ENCODE measurements at regions not wholly inside any gene's neighbourhood (a gene's known extent, or its start where the extent isn't known, plus 50 kb on each side); places are given as distances from the start of the nearest gene placed in this dataset.
"Not testable (repeated sequence)": the region's sequence is repeated elsewhere in the genome, so short reads cannot be mapped to it uniquely, and the experiment has no call there.

DNA sequence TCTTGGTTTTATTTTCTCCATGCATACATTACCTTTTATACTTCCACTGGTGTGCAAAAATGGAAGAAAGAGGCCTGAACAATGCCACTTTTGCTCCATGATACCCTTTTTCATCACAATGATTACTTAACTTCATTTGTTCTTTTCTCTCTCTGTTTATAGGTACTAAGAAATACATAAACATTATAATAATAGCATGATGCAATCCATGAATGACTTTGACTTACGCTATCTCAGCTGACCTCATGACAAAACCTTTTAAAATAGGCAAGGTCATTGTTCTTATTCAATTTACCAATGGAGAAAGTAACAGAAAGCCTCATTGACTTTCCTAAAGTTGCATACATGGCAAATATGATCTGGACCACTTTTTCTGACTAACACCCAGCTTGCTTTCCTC is 105.1 kb upstream of the ZEB1 start:
- intact Hi-C loops (cut with DNase I), result no loop called here
- H3K4me1 ChIP-seq, result no peaks in the 10 kb centered on the region

DNA sequence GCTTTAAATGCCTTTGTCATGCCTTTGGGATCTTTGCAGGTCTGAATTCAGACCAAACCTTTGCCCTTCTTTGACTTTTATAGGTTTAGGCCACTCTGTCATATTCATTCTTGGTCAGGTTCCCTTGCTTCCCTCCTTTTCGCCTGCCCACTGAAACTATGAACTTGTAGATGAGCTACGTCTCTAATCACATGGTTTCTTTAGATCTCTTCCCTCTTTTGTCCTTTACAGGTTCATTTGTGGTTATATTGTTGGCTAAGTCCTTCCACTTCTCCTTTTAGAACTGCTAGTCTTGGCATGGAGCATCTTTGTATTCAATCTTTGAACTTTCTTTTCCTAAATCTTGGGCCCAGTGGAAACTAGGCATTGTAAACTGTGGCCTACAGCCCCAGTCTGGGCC is 104.0 kb upstream of the ZEB1 start:
- no peak overlapping the region for H3K27ac ChIP-seq
- TF ChIP-seq, protein P1, sequence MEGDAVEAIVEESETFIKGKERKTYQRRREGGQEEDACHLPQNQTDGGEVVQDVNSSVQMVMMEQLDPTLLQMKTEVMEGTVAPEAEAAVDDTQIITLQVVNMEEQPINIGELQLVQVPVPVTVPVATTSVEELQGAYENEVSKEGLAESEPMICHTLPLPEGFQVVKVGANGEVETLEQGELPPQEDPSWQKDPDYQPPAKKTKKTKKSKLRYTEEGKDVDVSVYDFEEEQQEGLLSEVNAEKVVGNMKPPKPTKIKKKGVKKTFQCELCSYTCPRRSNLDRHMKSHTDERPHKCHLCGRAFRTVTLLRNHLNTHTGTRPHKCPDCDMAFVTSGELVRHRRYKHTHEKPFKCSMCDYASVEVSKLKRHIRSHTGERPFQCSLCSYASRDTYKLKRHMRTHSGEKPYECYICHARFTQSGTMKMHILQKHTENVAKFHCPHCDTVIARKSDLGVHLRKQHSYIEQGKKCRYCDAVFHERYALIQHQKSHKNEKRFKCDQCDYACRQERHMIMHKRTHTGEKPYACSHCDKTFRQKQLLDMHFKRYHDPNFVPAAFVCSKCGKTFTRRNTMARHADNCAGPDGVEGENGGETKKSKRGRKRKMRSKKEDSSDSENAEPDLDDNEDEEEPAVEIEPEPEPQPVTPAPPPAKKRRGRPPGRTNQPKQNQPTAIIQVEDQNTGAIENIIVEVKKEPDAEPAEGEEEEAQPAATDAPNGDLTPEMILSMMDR (IDR thresholded peaks at IDR 0.05), result no peak

More for the DNA sequence above, 105.1 kb upstream of the ZEB1 start:
- Histone ChIP-seq H3K9ac (ENCODE audit: low read depth in 2 of 2, low read length in 2 of 2) (no peak overlapping the region), H3K36me3 (no peaks in the 10 kb centered on the region), H3K4me3 (no peak overlapping the region), H3K27me3 (no peaks in the 10 kb centered on the region), H3K9me3 (no peaks in the 10 kb centered on the region), H3K27ac (no peak overlapping the region)
- no peak for DNase-seq
- TF ChIP-seq, protein P1 (IDR thresholded peaks at IDR 0.05), result no peak

DNA sequence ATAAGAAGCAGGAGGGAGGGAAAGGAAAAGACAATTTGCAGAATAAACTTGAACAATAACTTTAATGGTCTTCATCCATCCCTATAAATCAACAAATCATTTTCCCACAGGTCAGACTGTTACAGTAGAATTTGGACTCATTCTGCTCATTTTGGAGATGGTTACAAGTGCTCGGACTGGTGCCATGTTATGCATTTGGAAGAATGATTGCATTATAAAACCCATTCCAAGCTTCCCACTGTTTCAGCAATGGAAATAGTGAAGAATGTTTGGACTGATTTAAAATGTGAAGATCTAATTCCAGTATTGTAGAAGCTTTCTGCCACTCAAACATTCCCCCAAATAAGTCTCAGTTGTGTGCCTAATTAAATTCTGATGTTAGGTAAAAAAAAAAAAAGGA is 99.7 kb upstream of the ZEB1 start:
- DNase-seq, result no peak
- no peaks in the 10 kb centered on the region for H3K9me3 ChIP-seq
- H3K9ac ChIP-seq (ENCODE audit: low read depth in 2 of 2, low read length in 2 of 2), result no peak overlapping the region
- H3K27me3 ChIP-seq, result no peaks in the 10 kb centered on the region
- H3K4me3 ChIP-seq, result no peak overlapping the region
- TF ChIP-seq, protein P1 (IDR thresholded peaks at IDR 0.05), result no peak
- H3K27ac ChIP-seq, result no peak overlapping the region
- intact Hi-C loops (cut with DNase I), result no loop called here
- H3K4me1 ChIP-seq, result no peaks in the 10 kb centered on the region
- no peaks in the 10 kb centered on the region for H3K36me3 ChIP-seq

More for the DNA sequence above, 104.0 kb upstream of the ZEB1 start:
- H3K27me3 ChIP-seq, result no peaks in the 10 kb centered on the region
- no peaks in the 10 kb centered on the region for H3K36me3 ChIP-seq
- no peaks in the 10 kb centered on the region for H3K9me3 ChIP-seq
- DNase-seq, result no peak
- H3K4me3 ChIP-seq, result no peak overlapping the region
- no peaks in the 10 kb centered on the region for H3K4me1 ChIP-seq
- no peak overlapping the region for H3K9ac ChIP-seq (ENCODE audit: low read depth in 2 of 2, low read length in 2 of 2)
- intact Hi-C loops (cut with DNase I), result no loop called here

DNA sequence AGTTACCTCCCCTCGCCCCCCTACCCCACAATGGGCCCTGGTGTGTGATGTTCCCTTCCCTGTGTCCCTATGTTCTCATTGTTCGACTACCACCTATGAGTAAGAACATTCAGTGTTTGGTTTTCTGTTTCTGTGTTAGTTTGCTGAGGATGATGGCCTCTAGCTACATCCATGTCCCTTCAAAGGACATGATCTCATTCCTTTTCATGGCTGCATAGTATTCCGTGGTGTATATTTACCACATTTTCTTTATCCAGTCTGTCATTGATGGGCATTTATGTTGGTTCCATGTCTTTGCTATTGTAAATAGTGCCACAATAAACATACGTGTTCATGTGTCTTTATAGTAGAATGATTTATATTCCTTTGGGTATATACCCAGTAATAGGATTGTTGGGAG is 90.2 kb upstream of the ZEB1 start:
- H3K36me3 ChIP-seq; DNase-seq; H3K9me3 ChIP-seq; H3K4me1 ChIP-seq; H3K9ac ChIP-seq (ENCODE audit: low read depth in 2 of 2, low read length in 2 of 2); H3K4me3 ChIP-seq; intact Hi-C loops (cut with DNase I); H3K27me3 ChIP-seq; H3K27ac ChIP-seq: not testable (repeated sequence)

DNA sequence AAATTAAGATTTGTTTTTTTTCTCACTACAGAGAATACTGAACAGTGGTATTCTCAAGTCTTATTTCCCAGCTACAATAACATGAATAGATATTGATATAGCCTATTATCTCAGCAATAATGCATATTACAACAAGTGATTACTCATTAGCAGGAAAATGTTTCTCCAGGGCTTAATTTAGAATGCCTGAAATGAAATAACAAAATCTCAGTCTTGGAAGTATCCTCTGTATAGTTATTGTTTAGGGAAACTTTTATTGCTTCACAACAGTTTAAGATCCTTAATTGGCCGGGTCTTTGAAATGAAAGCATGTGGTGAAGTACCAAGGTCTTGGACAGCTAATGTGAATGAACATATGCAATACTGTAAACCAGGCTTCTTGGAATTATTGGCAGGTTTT is 79.1 kb upstream of the ZEB1 start:
- Histone ChIP-seq H3K27me3 (no peaks in the 10 kb centered on the region), H3K4me1 (no peaks in the 10 kb centered on the region), H3K9ac (ENCODE audit: low read depth in 2 of 2, low read length in 2 of 2) (no peak overlapping the region), H3K4me3 (no peak overlapping the region), H3K9me3 (no peaks in the 10 kb centered on the region), H3K36me3 (no peaks in the 10 kb centered on the region), H3K27ac (no peak overlapping the region)
- TF ChIP-seq, protein P1 (IDR thresholded peaks at IDR 0.05), result no peak
- no peak for DNase-seq
- intact Hi-C loops (cut with DNase I), result no loop called here

DNA sequence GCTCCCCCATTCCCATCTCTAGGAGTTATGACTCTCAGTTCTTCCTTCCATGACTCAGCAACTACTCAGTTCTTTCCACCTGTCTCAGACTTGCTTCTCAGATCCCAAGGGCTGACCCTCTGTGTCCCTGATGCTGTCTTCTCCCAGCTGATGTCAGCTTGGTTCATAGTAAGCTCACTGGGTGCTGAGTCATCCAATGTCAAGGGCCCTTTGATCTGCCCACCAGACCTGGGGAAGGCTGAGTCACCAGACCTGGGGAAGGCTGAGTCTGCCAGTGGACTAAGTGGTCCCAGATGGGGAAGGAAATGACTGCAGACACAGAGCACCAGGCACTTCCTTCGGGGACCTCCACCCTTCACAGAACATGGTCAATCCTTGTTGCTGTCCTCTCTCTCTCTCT is 76.1 kb upstream of the ZEB1 start:
- Histone ChIP-seq H3K27me3 (no peaks in the 10 kb centered on the region), H3K4me1 (no peaks in the 10 kb centered on the region), H3K9me3 (no peaks in the 10 kb centered on the region), H3K9ac (ENCODE audit: low read depth in 2 of 2, low read length in 2 of 2) (no peak overlapping the region), H3K27ac (no peak overlapping the region), H3K4me3 (no peak overlapping the region), H3K36me3 (no peaks in the 10 kb centered on the region)
- TF ChIP-seq, protein P1 (IDR thresholded peaks at IDR 0.05), result no peak
- intact Hi-C loops (cut with DNase I), result no loop called here
- no peak for DNase-seq

DNA sequence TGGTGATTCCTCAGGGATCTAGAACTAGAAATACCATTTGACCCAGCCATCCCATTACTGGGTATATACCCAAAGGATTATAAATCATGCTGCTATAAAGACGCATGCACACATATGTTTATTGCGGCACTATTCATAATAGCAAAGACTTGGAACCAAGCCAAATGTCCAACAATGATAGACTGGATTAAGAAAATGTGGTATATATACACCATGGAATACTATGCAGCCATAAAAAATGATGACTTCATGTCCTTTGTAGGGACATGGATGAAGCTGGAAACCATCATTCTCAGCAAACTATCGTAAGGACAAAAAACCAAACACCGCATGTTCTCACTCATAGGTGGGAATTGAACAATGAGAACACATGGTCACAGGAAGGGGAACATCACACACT is 67.9 kb upstream of the ZEB1 start:
- H3K4me1 ChIP-seq; intact Hi-C loops (cut with DNase I); H3K36me3 ChIP-seq; H3K4me3 ChIP-seq; DNase-seq; H3K27me3 ChIP-seq; H3K9me3 ChIP-seq; H3K9ac ChIP-seq (ENCODE audit: low read depth in 2 of 2, low read length in 2 of 2); H3K27ac ChIP-seq: not testable (repeated sequence)

All from colonic mucosa (tissue), 4 donors.